Thyroid gland (tissue), 4 donors: ENCODE measurements at regions not wholly inside any gene's neighbourhood (a gene's known extent, or its start where the extent isn't known, plus 50 kb on each side); places are given as distances from the start of the nearest gene placed in this dataset.

ENCODE experiments used
- CTCF ChIP-seq, 6 experiments: fragments of 200-600 bp in 3 of 6; fragments of 450-650 bp in 3 of 6; sonication (generic) in 3 of 6; IDR thresholded peaks; one replicate each; pipeline ENCODE4 v1.5.1; 2016 to 2019; ENCODE audit warnings: antibody characterized with exemption in 6 of 6, mild to moderate bottlenecking in 2 of 6, inconsistent platforms in 1 of 6, moderate library complexity in 1 of 6
- POLR2A ChIP-seq, 2 donors: fragments of 450-650 bp; IDR thresholded peaks; one replicate each; pipeline ENCODE4 v1.6.1; 2017; ENCODE audit warnings: antibody characterized with exemption in 2 of 2, mild to moderate bottlenecking in 2 of 2, moderate library complexity in 1 of 2

GRCh38 chr16:72240466-72240865 is 68.5 kb upstream of the PMFBP1 start:
- TF ChIP-seq CTCF (IDR thresholded peaks at IDR 0.05) (no peak), POLR2A (IDR thresholded peaks at IDR 0.05) (no peak)
